Stimulated activated CD8-positive, alpha-beta memory T cell treated with anti-CD3 and anti-CD28 coated beads, Interleukin-12 subunit alpha, Interleukin-12 subunit beta, amount 100 ng/mL, for 24 hours (primary cell): ENCODE measurements at regions not wholly inside any gene's neighbourhood (a gene's known extent, or its start where the extent isn't known, plus 50 kb on each side); places are given as distances from the start of the nearest gene placed in this dataset.
"Not testable (repeated sequence)": the region's sequence is repeated elsewhere in the genome, so short reads cannot be mapped to it uniquely, and the experiment has no call there.

ENCODE experiments used
- DNase-seq: peaks from one replicate; pipeline ENCODE4 v3.0.0-alpha.2; 2020; ENCODE audit errors: extremely low read depth

GRCh38 chr10:8600192-8600591, 545.7 kb downstream of the GATA3 start:
- DNase-seq, result no peak

DNA sequence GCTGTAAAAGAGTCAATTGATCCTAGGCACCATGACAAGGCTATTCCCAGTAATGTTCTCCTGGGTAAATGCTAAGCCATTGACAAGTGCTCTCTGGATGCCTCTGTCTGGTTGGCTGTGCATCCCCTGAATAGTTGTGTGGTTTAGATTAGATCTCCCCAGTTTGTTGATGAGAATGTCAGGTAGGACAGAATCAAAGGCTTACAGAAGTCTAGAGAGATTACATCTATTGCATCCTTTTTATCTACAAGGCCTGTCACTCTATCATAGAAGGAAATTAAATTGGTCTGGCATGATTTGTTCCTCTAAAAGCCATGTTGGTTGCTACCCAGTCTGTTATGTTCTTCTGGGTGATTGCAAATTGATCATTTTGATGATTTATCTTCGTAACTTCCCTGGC, 548.3 kb downstream of the GATA3 start:
- no peak for DNase-seq

GRCh38 chr10:8614054-8614565, 559.6 kb downstream of the GATA3 start:
- no peak for DNase-seq

- DNase-seq, result no peak
These were observed 560.6 kb downstream of the GATA3 start for GRCh38 chr10:8615118-8615517.

GRCh38 chr10:8616166-8616565, 561.7 kb downstream of the GATA3 start:
- DNase-seq, result no peak

DNA sequence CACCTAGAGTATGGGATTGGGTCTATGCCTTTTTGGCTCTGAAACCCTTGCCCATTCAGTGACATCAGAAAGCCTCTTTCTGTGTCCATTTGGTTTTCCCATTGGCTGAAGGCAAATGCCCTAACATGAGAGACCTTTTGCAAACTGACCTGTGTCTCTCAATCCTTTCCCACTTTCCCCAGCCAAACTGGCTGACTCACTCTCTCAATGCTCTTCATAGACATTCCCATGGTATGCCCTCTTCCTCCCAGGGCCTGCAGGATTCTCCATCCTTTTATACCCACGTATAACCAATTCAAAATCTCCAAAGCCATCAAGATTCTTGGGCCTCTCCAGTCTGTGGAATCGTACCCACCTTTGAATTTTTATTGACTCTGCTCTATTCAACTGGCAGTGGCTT, 563.3 kb downstream of the GATA3 start:
- DNase-seq, result no peak

DNA sequence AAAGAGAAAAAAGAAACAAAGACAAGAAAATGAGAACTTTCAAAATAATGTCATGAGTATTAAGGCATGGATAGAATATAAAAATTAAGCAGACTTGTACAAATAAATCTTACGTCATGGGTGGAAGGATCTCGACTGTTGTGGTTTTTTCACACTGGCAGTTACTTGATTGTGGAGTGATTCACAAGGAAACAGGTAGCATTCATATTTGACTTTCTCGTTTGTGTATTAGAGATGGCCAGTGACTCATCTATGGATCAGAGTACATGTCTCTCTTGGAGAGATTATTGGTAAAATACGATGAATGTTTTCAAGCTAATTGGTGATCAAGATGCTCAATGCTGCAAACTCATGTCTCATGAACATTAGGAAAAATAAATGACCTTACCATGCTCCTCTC, 564.3 kb downstream of the GATA3 start:
- no peak for DNase-seq

DNA sequence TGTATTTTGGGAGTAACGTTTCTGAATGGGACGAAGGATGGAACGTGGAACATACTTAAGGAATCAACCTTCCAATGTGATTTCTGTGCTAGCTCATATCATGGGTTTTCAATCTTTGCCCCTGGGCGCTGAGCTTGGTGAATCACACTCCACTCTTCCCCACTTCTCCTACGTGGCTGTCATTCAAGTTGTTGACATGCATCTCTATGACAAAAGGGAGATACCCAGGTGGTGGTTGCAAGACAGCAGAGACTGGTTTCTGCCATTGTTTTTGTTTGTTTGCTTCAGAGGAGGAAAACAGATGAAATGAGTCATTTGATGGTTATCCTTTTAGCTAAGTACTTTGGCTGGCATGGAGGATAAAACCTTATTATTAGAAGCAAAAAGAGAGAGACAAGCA, 573.9 kb downstream of the GATA3 start:
- no peak for DNase-seq

- DNase-seq, result no peak
These were observed 579.4 kb downstream of the GATA3 start for GRCh38 chr10:8633909-8634308.

GRCh38 chr10:8636371-8636770, 581.9 kb downstream of the GATA3 start:
- no peak for DNase-seq

GRCh38 chr10:8637640-8638039, 583.2 kb downstream of the GATA3 start:
- no peak for DNase-seq

DNA sequence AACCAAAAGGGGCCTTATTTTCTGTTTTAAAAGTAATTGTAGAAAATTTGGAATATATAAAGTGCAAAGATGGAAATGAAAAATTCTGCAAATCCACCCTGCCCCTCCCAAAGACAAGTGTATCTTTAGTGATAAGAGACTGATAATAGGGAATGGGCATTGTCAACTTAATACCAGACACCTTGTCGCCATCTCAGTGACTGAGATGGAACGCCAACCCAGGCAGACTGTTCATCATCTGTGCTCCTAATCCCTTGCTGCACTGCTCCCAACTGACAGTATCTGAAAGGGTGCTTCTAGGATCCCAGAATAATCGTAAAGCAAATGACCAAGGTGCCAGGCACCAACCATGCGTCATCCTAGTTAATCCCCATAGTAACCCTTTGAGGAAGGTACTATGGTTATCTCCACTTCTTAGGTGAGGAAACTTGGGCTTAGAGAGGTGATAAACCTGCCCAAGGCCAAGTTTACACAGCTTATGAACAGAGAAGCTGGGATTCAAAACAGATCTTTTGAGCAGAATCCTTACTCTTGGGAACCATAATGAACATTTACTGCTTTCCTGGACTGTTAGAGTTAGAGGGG, 583.7 kb downstream of the GATA3 start:
- DNase-seq, result no peak

- no peak for DNase-seq
These were observed 585.1 kb downstream of the GATA3 start for GRCh38 chr10:8639486-8640185.

- no peak for DNase-seq
These were observed 585.8 kb downstream of the GATA3 start for GRCh38 chr10:8640301-8640700.

- no peak for DNase-seq
These were observed 586.4 kb downstream of the GATA3 start for GRCh38 chr10:8640878-8641277.

DNA sequence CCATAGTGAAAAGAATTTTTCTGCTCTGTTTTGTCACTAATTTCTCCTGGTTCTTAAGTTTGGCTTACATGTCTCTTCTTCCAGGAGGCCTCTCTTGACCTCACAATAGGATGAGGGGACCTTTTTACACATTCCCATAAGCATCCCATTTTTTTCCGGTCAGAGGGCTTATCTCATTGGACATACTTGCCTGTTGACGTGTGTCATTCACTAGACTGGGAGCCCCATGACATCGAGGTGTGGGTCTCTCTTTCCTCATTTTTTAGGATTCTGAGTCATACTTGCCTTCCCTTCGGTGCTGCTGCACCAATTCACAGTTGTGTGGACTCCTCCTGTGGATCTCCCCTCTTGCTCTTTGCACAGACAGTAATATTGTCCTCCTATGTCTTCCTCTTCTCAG, 601.8 kb downstream of the GATA3 start:
- DNase-seq, result no peak

DNA sequence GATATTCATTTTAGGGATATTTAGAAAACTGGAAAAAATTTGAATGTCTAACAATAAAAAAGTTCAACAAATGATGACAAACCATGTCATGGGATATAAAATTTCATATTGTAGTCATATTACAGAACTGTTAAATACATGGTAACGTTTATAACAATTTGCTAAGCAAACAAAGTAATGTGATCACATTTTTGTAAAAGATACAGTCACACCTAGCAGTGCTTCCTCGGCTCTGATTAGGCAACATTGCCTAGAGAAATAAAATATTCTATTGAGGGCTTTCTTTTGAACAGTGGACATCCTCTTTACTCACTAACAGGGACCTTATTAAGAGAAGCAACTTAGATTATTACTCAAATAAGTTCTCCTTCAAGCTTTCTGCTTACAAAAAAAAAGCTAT, 605.5 kb downstream of the GATA3 start:
- DNase-seq, result no peak

- no peak for DNase-seq
These were observed 607.4 kb downstream of the GATA3 start for GRCh38 chr10:8661886-8662285.

- no peak for DNase-seq
These were observed 608.6 kb downstream of the GATA3 start for GRCh38 chr10:8663131-8663530.

GRCh38 chr10:8665322-8665721, 610.8 kb downstream of the GATA3 start:
- DNase-seq, result no peak

- DNase-seq, result no peak
These were observed 616.0 kb downstream of the GATA3 start for GRCh38 chr10:8670461-8670860.

DNA sequence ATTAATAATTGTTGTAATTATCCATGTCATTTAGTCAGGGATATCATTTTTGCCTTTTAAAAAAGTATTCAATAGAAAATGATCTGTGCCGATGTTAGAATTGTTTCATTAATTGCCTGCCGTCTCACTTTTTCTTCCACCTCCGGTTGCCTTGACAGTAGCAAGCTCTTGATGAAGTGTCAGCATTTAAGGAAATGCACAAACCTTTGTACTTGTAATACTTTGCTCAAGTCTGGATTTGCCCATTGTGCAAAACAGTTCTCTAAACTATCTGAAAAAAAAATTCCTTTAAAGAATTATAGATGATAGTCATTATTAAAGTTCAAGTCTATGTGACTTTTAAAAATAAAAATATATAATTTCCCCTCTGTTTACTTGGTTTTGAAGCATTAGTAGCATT, 619.7 kb downstream of the GATA3 start:
- DNase-seq, result no peak

GRCh38 chr10:8677642-8678041, 623.2 kb downstream of the GATA3 start:
- DNase-seq, result no peak

DNA sequence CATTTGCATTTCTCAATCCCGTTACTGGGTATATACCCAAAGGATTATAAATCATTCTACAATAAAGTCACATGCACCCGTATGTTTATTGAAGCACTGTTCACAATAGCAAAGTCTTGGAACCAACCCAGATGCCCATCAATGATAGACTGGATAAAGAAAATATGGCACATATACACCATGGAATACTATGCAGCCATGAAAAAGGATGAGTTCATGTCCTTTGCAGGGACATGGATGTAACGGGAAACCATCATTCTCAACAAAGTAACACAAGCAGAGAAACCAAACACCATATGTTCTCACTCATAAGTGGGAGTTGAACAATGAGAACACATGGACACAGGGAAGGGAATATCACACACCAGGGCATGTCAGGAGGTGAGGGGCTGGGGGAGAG, 630.4 kb downstream of the GATA3 start:
- not testable (repeated sequence) for DNase-seq
